Right kidney (tissue), 1 donor: ENCODE measurements at regions not wholly inside any gene's neighbourhood (a gene's known extent, or its start where the extent isn't known, plus 50 kb on each side); places are given as distances from the start of the nearest gene placed in this dataset.

Source experiments
- DNase-seq: peaks from one replicate; pipeline ENCODE4 v3.0.0-alpha.2; 2016

GRCh38 chr2:221186873-221187272 lies 385.2 kb downstream of the EPHA4 start:
- DNase-seq: no peak

GRCh38 chr2:221189431-221190067 lies 382.6 kb downstream of the EPHA4 start:
- DNase-seq: no peak

- no peak for DNase-seq
Observed at GRCh38 chr2:221195829-221196228, 376.3 kb downstream of the EPHA4 start.

DNA sequence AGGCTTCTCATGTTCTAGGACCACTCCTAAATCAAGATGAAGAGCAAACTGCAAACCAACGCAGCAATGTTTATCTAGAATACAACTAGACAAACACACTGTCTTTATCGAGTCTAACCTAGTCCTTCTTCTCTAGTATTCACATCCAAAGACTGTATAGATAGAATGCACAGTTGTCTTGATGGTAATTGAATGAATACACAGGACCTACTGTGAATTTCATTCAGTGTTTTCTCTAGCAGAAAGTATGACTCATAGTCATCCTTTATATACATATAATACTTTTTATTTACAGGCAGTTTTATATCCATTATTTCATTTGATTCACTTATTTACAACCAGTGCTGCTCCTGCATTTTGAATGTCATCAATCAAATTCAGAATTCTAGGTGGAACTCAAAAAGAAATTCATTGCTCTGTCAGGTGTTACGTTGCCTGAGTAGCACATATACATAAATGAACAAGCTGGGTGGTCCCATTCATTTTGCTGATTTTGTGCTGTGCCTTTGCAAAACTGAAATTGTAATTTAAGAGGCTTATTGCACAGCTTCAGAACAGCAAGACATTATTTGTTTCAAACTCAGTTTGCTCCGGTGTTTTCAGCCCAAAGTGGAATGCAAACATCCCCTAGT lies 374.8 kb downstream of the EPHA4 start:
- no peak for DNase-seq

DNA sequence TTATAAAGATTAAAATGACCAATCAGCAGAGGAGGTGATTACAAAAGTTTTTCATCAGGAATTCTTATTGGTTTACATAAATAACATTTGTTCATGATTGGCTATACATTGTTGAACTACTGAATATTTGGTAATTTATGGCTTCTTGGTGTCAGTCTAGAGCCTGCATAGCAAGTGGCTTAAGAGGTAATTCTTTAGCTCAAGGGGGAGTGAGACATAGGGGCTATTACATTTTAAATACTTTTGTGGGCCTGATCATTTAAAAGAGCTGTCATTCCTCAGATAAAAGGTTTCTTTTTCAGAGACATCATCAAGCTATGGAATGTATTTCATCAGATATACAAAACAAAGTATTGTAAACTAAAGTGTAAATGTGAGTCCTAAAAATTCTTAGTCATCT lies 373.8 kb downstream of the EPHA4 start:
- no peak for DNase-seq

DNA sequence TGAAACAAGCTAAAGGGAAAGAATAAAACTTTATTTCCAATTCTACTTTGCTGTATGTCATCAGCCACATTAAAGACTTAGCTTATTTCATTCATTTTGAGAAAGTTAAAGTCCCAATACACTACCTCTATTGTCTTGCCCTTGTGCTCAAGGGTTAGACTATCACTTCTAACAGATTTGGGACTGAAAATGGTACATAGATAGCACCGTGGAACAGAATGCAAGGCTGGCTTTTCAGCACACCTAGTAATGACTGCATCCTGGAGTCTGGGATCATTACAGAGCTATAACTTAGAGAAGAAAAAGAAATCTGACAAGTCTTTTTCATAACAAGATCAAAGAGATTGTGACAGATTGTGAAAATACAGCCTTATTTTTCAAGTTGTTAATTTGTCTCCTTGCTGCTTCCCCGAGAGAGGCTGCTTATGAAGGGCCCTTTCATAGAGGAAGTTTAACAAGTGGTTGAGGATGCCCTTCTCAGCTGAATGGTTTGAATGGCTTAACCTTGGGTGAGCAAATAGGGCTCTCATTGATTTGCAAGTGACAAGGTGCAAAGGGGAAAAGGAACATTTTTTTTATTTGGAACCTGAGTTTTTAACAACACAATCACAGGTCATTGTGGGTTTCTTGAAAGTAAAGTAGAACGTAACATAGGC lies 371.8 kb downstream of the EPHA4 start:
- DNase-seq: no peak

DNA sequence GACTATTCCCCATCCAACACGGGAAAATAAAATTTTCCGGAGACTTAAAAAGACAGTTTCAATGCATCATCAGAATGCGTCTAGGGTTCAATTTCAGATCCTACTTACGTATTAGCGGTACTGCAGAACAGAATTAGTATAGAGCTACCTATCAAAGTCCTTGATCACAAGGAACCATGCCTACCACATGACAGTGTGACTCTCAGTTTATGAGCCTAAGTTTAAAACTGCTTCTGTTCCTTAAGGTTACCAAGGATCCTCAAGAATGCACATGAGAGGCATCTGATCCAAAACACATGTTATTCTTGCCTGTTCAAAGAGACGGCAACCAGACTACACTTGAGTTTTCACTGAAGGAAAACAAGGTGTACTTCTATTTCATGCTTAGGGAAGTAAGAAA lies 369.7 kb downstream of the EPHA4 start:
- no peak for DNase-seq

DNA sequence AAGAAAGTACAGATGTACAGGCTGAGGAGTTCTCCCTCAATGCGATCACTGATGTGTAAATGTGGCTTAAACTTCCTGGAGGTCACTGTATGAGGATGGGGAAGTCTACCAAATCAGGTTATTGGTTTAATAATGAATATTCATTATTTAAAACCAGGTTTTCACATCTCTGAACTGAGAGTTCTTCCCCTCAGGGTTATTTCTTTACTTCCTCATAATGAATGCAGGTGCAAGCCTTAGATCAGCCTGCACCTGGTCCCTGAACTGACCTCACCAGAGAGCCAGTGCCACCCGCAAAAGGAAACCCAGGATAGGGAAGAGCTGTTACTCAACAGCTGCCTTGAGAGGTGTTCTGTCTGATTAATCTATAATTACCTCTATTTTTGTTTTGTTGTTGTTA lies 369.0 kb downstream of the EPHA4 start:
- DNase-seq: no peak

- DNase-seq: no peak
Observed at GRCh38 chr2:221203856-221204255, 368.2 kb downstream of the EPHA4 start.

- no peak for DNase-seq
Observed at GRCh38 chr2:221204699-221205098, 367.4 kb downstream of the EPHA4 start.

DNA sequence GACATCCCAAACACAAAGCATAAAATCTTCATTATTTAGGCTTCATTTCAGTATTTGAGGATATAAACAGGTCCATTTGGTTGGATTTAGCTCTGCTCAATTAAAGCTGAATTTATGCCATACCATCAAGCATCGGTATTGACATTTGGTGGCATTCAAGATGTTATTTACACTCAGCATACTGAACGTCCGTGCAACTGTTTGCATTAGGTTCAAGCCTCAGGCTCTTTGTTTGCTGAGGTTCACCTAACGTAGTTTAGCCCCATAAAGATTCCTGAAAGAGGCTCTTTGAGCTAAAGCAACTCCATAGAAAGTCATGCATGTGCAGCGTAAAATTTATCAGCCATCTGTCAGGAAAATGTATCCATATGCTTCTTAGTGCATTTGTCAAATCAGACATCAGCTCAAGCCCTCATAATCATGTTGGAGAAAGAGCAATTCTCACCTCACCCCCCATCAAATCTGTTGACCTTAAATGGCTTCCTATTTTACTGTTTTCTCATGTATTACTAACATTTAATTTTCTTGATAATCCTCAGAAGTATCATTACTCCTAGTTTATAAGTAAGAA lies 366.9 kb downstream of the EPHA4 start:
- DNase-seq: no peak

DNA sequence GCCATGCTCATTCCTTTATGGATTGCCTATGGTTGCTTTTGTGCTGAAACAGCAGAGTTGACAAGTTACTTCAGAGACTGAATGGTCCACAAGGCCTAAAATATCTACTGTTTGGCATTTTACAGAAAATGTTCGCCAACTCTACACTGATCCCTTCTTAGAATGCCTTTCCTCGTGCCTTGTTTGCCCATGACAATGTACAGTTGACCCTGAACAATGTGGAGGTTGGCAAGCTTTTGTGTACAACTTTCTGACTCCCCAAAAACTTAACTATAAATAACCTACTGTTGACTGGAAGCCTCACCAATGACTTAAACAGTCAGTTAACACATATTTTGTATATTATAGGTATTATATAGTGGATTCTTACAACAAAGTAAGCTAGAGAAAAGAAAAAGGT lies 361.4 kb downstream of the EPHA4 start:
- DNase-seq: no peak

- DNase-seq: no peak
Observed at GRCh38 chr2:221211653-221212052, 360.5 kb downstream of the EPHA4 start.

DNA sequence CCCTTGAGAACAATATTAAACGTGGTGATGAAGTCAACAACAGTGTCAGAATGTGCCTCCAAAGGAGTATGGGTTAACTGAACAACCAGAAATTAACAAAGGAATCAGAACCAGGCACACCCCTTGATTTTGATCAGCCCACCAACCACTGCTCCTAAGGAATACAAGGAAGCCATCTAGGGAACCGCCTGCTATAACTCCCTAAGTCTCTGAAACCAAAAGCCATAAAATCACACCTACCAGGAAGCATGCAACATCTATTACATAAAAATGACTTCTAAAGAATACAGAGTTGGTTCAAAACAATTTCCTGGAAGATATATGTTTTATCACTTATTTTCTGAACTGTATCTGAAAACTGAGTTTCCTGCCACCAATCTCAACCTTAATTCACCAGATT lies 360.0 kb downstream of the EPHA4 start:
- DNase-seq: no peak

DNA sequence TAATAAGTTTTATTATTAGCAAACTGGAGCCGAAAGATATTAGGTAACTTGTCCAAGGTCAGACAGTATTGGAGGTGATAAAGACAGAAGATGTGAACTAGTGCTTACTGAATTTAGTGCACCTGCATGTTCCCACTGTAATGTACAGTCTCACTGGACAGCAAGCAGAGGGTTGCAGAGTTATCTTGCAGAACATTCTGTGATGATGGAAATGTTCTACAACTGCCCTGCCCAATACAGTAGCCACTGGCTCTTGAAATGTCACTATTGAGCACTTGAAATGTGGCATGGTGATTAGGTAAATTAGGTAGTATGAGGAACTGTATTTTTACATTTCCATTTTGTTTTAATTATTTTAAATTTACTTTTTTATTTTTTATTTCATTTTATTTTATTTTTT lies 356.6 kb downstream of the EPHA4 start:
- no peak for DNase-seq

GRCh38 chr2:221216636-221217035 lies 355.5 kb downstream of the EPHA4 start:
- DNase-seq: no peak

GRCh38 chr2:221225752-221226151 lies 346.4 kb downstream of the EPHA4 start:
- no peak for DNase-seq

- no peak for DNase-seq
Observed at GRCh38 chr2:221228214-221228769, 343.8 kb downstream of the EPHA4 start.

DNA sequence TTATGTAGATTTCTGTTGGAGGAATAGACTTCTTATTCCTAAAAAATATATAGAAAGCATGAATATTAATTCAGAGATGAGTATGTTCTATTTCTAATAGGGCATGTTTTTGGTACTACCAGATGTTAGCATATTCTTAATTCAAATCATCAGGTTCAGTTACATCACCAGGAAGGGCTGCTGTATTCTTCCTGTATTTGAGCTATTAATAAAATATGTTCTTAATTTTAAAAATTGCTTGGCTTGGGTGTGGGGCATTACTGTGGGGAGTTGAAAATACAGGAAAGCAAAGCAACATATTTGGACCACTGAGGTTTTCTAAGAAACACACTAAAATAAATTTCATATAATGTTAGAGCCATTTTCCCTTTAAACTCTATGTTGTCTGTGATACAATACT lies 343.0 kb downstream of the EPHA4 start:
- DNase-seq: no peak

DNA sequence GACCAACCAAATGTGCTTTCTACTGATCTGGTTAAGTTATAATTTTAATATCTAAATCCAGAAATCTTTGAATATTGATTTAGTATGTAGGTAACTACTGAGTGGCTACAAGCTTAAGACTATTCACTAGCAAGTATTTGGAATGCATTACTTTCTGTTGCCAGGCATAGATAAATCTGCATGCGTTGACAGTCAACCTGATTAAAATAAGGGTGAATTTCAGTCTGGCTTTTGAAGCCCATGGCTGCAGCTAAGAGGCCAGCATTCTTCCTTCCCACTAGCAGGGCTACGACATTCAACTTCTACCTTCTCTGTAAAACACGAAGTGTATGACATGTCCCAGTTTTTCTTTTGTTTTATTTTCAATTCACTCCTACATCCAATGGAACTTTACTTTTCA lies 340.6 kb downstream of the EPHA4 start:
- DNase-seq: no peak

DNA sequence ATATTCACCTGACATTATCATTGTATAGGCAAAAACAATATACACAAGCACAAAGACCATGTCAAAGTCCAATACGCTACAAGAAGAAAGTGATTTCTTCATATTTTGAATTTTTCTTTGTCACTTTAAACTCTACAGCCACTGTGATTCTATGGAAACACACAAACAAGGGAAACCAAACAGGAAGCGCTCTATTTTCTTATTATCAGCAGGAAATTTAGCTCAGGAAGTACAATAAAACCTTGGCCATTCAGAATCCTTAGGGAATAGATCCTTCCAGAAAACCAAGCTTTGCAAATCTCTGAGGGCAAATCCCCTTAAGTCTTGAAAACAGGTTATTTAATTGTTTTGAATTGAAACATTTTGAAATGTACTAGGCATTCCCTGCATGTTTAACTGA lies 336.2 kb downstream of the EPHA4 start:
- DNase-seq: no peak

DNA sequence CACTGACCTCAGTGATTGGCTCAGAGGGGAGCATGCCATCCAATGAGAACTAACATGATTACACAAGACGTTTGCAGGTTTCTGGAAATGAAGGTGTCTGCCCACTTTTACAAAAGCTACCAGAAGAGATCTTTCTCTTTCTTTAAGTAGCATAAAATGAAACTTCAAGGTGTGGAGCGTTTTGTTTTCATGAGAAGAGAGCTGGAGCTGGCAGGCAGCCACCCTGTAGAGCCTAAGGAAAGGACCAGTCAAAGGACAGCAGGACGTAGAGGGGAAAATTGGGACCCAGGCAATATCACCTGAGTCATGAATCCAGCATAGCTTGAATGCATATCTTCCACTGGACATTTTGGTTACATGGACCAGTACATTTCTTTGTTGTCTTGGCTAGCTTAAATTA lies 331.0 kb downstream of the EPHA4 start:
- DNase-seq: no peak

GRCh38 chr2:221243771-221244170 lies 328.3 kb downstream of the EPHA4 start:
- no peak for DNase-seq
